ENCODE measurements at regions not wholly inside any gene's neighbourhood (a gene's known extent, or its start where the extent isn't known, plus 50 kb on each side); places are given as distances from the start of the nearest gene placed in this dataset.

DNA sequence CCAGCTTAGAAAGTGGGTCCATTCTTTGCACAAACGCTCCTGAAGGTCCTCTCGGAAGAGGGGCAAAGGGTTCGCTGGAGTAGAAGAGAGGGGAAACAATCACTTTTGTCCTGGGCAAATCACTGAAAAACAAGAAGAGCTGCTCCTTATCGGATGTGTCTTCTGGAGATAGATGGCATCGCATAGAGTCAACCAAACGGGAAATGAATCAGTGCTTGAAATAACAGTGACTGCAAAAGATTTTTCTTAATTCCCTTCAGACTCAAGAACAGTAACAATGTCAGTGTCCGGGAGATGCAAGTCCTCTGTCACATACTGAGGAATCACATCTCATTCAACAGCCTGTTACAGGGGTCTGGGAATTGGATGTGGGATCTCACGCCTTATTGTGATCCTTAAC lies 78.8 kb upstream of the PCSK6 start:
- H3K23me2 ChIP-seq (ENCODE audit: insufficient read length, low read depth, low read length, poor library complexity, severe bottlenecking): no peaks in the 10 kb centered on the region
- peaks cover 10% of the 10 kb centered on the region for H3K27me3 Mint-ChIP-seq (ENCODE audit: low read depth)
- no peak overlapping the region for H3K27ac Mint-ChIP-seq
- H3K79me1 ChIP-seq (ENCODE audit: insufficient read depth, low read depth, low read length, poor library complexity, severe bottlenecking): no peaks in the 10 kb centered on the region
- no peaks in the 10 kb centered on the region for H3K27me3 ChIP-seq (ENCODE audit: insufficient read depth, low read length)
- no peak overlapping the region for H3K23ac ChIP-seq (ENCODE audit: insufficient read length, low read depth, low read length)
- H2AK5ac ChIP-seq (ENCODE audit: insufficient read length, low read length): no peak overlapping the region
- H3K4me2 ChIP-seq (ENCODE audit: insufficient read depth, insufficient read length, low read length): no peak overlapping the region
- H3K79me2 ChIP-seq (ENCODE audit: insufficient read depth, low read length): no peaks in the 10 kb centered on the region
- H2BK5ac ChIP-seq (ENCODE audit: insufficient read length, low read length): no peak overlapping the region
- H2BK20ac ChIP-seq (ENCODE audit: low read depth, low read length, poor library complexity, severe bottlenecking): no peak overlapping the region
- no peak overlapping the region for H4K5ac ChIP-seq (ENCODE audit: insufficient read length, low read depth, low read length)
- H3K18ac ChIP-seq (ENCODE audit: insufficient read length, low read depth, low read length): no peak overlapping the region
- TF ChIP-seq, protein P1, sequence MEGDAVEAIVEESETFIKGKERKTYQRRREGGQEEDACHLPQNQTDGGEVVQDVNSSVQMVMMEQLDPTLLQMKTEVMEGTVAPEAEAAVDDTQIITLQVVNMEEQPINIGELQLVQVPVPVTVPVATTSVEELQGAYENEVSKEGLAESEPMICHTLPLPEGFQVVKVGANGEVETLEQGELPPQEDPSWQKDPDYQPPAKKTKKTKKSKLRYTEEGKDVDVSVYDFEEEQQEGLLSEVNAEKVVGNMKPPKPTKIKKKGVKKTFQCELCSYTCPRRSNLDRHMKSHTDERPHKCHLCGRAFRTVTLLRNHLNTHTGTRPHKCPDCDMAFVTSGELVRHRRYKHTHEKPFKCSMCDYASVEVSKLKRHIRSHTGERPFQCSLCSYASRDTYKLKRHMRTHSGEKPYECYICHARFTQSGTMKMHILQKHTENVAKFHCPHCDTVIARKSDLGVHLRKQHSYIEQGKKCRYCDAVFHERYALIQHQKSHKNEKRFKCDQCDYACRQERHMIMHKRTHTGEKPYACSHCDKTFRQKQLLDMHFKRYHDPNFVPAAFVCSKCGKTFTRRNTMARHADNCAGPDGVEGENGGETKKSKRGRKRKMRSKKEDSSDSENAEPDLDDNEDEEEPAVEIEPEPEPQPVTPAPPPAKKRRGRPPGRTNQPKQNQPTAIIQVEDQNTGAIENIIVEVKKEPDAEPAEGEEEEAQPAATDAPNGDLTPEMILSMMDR (conservative IDR thresholded peaks at IDR 0.05): no peak
- H4K8ac ChIP-seq (replicated peaks; ENCODE audit: insufficient read length, low read depth, low read length): no peak overlapping the region
- WGBS (ENCODE audit: extremely low coverage, insufficient read length, low lambda C conversion rate): no CpG with 5 or more reads among the region's 8 CpGs
- no peak overlapping the region for H3K56ac ChIP-seq (ENCODE audit: insufficient read length, low read depth, low read length)
- H3K9ac ChIP-seq (ENCODE audit: extremely low read depth, insufficient read length, low read length): no peak overlapping the region
- H3K9me3 ChIP-seq (ENCODE audit: control insufficient read depth, low read depth, low read length): no peaks in the 10 kb centered on the region
- no peaks in the 10 kb centered on the region for H3K36me3 Mint-ChIP-seq (ENCODE audit: insufficient read depth in 1 of 3, low read depth in 3 of 3)
- no peaks in the 10 kb centered on the region for H3K4me1 Mint-ChIP-seq
- DNase-seq: no peak
- H2BK12ac ChIP-seq (ENCODE audit: insufficient read length, low read depth, low read length): no peak overlapping the region
- no peak overlapping the region for H2AFZ ChIP-seq (ENCODE audit: low read length)
- no peak overlapping the region for H4K91ac ChIP-seq (ENCODE audit: insufficient read length, low read depth, low read length)
- no peak overlapping the region for H3K14ac ChIP-seq (ENCODE audit: insufficient read depth, low read length)
- H3K4ac ChIP-seq (ENCODE audit: low read depth, low read length): no peak overlapping the region
- no peaks in the 10 kb centered on the region for H3K9me3 Mint-ChIP-seq
- H4K20me1 ChIP-seq (ENCODE audit: control insufficient read depth, insufficient read depth, insufficient read length): no peaks in the 10 kb centered on the region
- H2BK15ac ChIP-seq (ENCODE audit: low read depth, low read length): no peak overlapping the region
- H3T11ph ChIP-seq (ENCODE audit: low read length): no peak overlapping the region
- no peak overlapping the region for H3K27ac ChIP-seq (ENCODE audit: insufficient read length, low read depth, low read length)
- H3K4me3 Mint-ChIP-seq: no peak overlapping the region
- H3K4me1 ChIP-seq (ENCODE audit: insufficient read depth, low read length): no peaks in the 10 kb centered on the region
- no peak overlapping the region for H2BK120ac ChIP-seq (ENCODE audit: low read depth, low read length, poor library complexity, severe bottlenecking)

All from H9 (cell line).